Renal pelvis (tissue), 1 donor: ENCODE measurements at regions not wholly inside any gene's neighbourhood (a gene's known extent, or its start where the extent isn't known, plus 50 kb on each side); places are given as distances from the start of the nearest gene placed in this dataset.

Experiments used
- DNase-seq: peaks from one replicate; pipeline ENCODE4 v3.0.0-alpha.2; 2013

GRCh38 chr10:128898133-128898915 lies 568.7 kb upstream of the MGMT start:
- no peak for DNase-seq

DNA sequence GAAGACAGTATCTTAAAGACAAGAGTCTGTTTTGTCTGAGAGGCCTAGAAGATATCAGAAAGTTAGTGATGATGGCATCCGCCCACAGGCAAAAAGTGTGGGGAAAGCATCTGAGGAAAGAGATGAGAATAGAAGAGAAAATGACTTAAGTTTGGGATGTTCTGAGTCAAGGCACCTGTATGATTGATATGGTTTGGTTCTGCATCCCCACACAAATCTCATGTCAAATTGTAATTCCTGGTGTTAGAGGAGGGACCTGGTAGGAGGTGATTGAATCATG lies 568.2 kb upstream of the MGMT start:
- DNase-seq = no peak

DNA sequence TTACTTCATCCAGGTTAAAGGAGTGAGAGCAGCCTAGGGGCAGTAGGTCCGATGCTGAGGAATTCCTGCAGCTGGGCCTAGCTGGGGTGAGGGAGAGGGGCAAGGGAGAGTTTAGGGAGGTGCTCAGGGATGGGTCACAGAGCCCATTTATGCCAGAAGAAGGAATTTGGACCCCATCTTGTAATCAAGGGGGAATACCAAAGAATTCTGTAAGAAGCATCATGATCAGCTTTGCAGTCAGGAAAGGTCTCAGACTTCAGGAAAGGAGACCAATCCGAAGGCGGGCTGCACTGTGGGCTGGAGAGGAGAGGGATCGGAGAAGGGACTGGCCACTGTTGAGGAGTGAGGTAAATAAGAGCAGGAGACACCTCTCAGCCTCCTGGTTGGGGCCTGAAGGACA lies 566.6 kb upstream of the MGMT start:
- DNase-seq = no peak

GRCh38 chr10:128901236-128901635 lies 565.8 kb upstream of the MGMT start:
- no peak for DNase-seq

DNA sequence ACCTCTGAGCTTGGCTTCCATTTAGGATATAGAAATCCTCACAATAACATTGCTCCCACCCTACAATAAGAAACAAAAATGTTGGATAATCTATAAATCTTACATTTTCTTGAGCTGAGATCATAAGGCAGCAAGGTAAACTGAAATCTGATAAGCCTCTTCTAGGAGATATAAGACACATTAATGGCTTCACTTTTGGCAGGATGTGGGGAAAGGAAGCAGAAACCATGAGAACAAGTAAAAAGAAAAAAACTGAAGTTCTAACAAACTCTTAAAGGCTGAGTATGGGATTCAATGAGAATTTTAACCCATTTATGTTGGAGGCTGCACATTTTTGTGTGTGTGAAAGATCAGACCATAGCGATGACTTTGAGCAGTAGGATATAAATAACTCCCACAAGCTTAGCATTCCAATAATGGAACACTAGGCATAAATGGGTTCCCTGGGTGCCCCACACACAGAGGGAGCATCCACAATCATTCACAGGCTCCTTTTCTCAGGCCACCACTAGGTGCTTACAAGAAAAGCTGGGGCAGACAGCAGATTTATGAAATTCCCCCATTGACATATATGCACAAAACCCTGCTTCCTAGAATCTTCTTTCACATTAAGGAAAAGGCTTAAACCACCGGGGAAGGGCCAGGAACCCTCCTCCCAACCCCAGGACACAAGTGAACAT lies 564.9 kb upstream of the MGMT start:
- DNase-seq = no peak

DNA sequence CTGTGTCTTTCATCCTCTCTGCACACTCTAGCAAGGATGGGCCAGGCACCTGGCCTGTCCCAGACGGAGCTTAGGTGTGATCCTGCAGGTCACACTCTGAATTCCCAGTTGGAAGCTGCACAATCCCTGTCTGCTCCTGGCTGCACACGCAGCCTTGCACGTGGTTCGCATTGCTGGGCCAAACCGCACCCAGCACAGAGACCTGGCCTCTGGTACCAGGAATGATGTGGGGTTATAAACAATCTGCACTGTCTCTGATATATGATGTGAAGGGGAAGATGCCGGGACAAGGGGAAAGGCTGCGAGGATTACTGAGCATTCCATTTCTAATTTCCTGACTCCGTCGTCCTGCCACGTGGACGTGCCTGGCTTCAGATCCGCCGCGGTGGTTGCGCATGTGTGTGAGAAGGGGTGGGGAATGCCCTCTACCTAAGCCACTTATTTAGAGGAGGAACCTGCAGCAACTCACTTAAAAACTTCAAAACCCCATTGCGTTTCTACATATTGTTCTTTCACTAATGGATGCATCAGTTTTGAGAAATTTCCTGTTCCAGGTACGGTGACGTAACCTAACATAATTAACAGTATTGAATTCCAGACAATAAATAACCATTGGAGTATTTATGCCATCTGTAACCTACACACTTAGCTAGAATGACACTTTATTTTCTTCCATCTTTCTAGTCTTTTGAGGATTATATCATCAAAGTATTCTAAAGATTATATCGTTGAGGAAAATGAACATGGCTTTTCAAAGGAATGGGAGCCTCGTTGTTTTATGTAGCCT lies 559.7 kb upstream of the MGMT start:
- no peak for DNase-seq

DNA sequence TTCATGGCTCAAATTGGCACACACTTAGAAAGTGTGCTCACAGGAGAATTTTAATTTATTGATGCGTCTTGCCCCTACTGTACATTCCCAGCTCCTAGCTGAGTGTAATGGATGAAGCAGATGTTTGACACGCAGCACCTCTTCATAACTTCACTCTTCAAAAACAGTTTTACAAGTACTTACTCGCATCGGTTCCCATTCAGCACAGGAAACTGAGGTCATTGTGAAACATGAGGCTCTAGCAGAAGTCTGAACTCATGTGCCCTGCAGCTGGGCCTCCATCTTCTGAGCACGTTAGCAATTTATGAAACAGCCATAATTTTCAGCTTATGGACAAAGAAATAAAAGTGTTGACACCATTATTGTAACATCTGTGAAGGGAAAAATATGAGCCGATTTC lies 558.9 kb upstream of the MGMT start:
- DNase-seq = no peak

GRCh38 chr10:128908499-128908898 lies 558.5 kb upstream of the MGMT start:
- no peak for DNase-seq

DNA sequence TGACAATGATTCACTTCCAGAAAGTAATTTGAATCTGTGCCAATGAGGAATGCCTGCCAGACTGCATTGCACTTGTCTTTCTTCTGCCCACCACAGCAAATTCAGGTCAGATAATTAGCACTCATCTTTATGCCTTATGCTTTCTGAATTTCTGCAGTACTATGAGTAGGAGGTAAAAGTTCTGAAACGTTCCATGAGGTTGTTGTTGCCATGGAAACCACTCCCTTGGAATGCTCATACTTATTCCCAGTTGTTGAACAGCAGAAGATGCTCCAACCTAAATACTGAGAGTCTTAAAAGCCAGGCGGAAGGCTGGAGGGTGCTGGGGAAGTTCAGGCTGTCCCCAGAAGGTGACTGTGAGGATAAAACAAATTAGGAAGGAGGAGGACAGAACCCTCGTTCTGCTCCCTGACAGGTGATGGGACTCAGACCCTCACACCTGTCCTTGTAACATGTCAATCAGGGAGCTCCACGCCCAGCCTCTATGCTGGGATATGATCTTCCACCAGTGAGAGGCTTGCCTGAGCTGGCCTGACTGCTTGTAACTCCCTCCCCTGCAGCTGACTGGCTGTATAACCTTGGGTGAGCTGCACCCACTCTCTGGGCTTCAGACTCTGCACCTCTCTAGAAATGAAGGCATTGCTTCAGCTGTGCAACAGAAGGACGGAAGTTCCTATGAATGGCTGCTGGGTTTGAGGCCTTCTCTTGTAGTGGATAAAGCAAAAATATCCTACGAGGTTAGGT lies 554.3 kb upstream of the MGMT start:
- DNase-seq = no peak

- DNase-seq = no peak
Measured at GRCh38 chr10:128914681-128915080, 552.4 kb upstream of the MGMT start.

GRCh38 chr10:128915630-128916029 lies 551.4 kb upstream of the MGMT start:
- DNase-seq = no peak

GRCh38 chr10:128916383-128916782 lies 550.7 kb upstream of the MGMT start:
- no peak for DNase-seq

GRCh38 chr10:128921389-128922022 lies 545.5 kb upstream of the MGMT start:
- DNase-seq = no peak

GRCh38 chr10:128922172-128922571 lies 544.9 kb upstream of the MGMT start:
- DNase-seq = no peak

DNA sequence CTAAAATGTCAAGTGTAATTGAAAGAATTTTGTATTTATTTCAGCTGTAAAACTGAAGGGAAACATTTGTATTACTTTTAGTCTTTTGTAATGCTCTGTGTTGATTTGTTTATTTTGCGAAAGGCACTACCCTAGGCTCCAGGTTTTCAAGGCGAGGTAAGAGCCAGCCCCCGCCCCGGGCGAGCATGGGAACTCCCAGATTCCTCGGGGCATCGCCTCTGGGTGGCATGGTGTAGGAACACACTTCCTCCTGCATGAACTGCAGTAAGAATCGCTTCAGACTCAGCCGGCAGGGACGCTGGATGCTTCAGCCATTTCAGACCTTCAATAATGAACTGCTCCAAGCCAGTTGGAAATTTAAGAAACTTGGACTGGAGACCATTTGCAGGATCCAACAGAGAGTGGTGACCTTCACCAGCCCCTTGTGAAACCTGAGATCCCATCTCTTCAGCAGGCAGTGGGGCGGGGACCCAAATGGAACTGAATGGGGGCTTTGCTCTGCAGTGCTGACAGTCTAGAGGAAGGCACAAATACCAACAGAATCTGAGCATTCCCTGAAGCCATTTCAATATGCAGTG lies 544.3 kb upstream of the MGMT start:
- no peak for DNase-seq

- DNase-seq = no peak
Measured at GRCh38 chr10:128924918-128925317, 542.1 kb upstream of the MGMT start.

- no peak for DNase-seq
Measured at GRCh38 chr10:128926711-128927110, 540.3 kb upstream of the MGMT start.

GRCh38 chr10:128927497-128928161 lies 539.4 kb upstream of the MGMT start:
- DNase-seq = no peak

- DNase-seq = no peak
Measured at GRCh38 chr10:128928231-128928836, 538.7 kb upstream of the MGMT start.

DNA sequence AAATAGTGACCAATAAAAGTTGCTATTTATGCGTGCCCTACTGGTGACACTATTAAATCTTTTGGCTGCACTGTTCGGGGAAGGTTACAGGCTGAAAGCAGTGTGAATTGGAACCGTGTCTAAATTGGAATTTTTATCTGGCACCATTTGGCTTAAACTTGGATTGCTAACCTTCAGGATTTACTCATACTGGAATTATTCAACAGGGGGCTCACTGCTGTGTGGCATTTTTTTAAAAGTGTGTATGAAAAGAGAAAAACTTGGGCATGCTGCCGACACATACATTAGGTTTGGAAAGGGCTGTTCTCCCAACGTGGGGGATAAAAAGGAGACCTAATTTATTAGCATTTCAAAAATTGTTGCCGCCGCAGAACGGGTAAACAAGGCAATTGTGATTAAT lies 537.9 kb upstream of the MGMT start:
- DNase-seq = no peak

GRCh38 chr10:128929767-128930166 lies 537.3 kb upstream of the MGMT start:
- DNase-seq = no peak
